Thyroid gland (tissue), 4 donors: ENCODE measurements at regions not wholly inside any gene's neighbourhood (a gene's known extent, or its start where the extent isn't known, plus 50 kb on each side); places are given as distances from the start of the nearest gene placed in this dataset.

ENCODE experiments used
- CTCF ChIP-seq, 6 experiments: fragments of 200-600 bp in 3 of 6; fragments of 450-650 bp in 3 of 6; sonication (generic) in 3 of 6; IDR thresholded peaks; one replicate each; pipeline ENCODE4 v1.5.1; 2016 to 2019; ENCODE audit warnings: antibody characterized with exemption in 6 of 6, mild to moderate bottlenecking in 2 of 6, inconsistent platforms in 1 of 6, moderate library complexity in 1 of 6
- POLR2A ChIP-seq, 2 donors: fragments of 450-650 bp; IDR thresholded peaks; one replicate each; pipeline ENCODE4 v1.6.1; 2017; ENCODE audit warnings: antibody characterized with exemption in 2 of 2, mild to moderate bottlenecking in 2 of 2, moderate library complexity in 1 of 2

GRCh38 chr9:107810461-107810961 is 320.9 kb upstream of the KLF4 start:
- no peak for TF ChIP-seq CTCF (IDR thresholded peaks at IDR 0.05)
- TF ChIP-seq POLR2A (IDR thresholded peaks at IDR 0.05), result no peak
